ENCODE measurements at regions not wholly inside any gene's neighbourhood (a gene's known extent, or its start where the extent isn't known, plus 50 kb on each side); places are given as distances from the start of the nearest gene placed in this dataset.

- H2AK5ac ChIP-seq (ENCODE audit: low read depth, low read length), result no peak overlapping the region
- no peaks in the 10 kb centered on the region; a peak in 1 of 7 replicates for H3K4me1 ChIP-seq (replicated peaks in 1 of 4; ENCODE audit: control insufficient read depth in 3 of 4, insufficient read depth in 4 of 4, low read length in 3 of 4)
- H2AFZ ChIP-seq (ENCODE audit: low read length), result no peak overlapping the region
- DNase-seq (ENCODE audit: low read depth in 1 of 2, low spot score in 2 of 2), result no peak
- WGBS, 2 experiments (ENCODE audit: extremely low coverage in 1 of 2, insufficient coverage in 1 of 2, insufficient read length in 1 of 2, insufficient replicate concordance in 2 of 2, low coverage in 1 of 2, low lambda C conversion rate in 2 of 2, missing lambda C conversion rate in 1 of 2), result 95% methylated on average over 1 of the region's 1 CpG; no CpG with 5 or more reads in 1 of the 2 experiments
- no peaks in the 10 kb centered on the region for H3K79me2 ChIP-seq (ENCODE audit: control insufficient read depth in 1 of 2, insufficient read depth in 2 of 2, low read length in 2 of 2)
- no peak overlapping the region for H2BK20ac ChIP-seq (ENCODE audit: low read length)
- H3K18ac ChIP-seq (ENCODE audit: extremely low read depth, low read length), result no peak overlapping the region
- H3K4ac ChIP-seq (replicated peaks; ENCODE audit: insufficient read length, low read depth, low read length), result no peak overlapping the region
- H2BK12ac ChIP-seq (ENCODE audit: low read depth, low read length), result no peak overlapping the region
- no peak overlapping the region for H3K4me2 ChIP-seq (ENCODE audit: insufficient read depth in 1 of 2, low read depth in 2 of 2, low read length in 2 of 2)
- H2BK5ac ChIP-seq (ENCODE audit: low read depth, low read length), result no peak overlapping the region
- no peak overlapping the region for H3K9ac ChIP-seq (replicated peaks in 1 of 4; ENCODE audit: extremely low read depth in 1 of 4, low read depth in 3 of 4, low read length in 3 of 4)
- H4K5ac ChIP-seq (ENCODE audit: insufficient read length, low read depth, low read length), result no peak overlapping the region
- H4K20me1 ChIP-seq (replicated peaks in 1 of 2; ENCODE audit: control insufficient read depth in 1 of 2, insufficient read depth in 2 of 2, low read length in 2 of 2), result no peaks in the 10 kb centered on the region
- no peaks in the 10 kb centered on the region for H3K9me3 ChIP-seq (ENCODE audit: insufficient read depth in 2 of 2, low read depth in 1 of 2, low read length in 1 of 2)
- no peak overlapping the region for H3K4me3 ChIP-seq (ENCODE audit: extremely low read depth in 1 of 4, insufficient read depth in 2 of 4, low read depth in 3 of 4, low read length in 4 of 4)
- H3K36me3 ChIP-seq (ENCODE audit: control insufficient read depth in 2 of 4, insufficient read depth in 4 of 4, low read length in 3 of 4), result no peaks in the 10 kb centered on the region
- H3K14ac ChIP-seq (ENCODE audit: insufficient read length), result no peak overlapping the region
- H4K91ac ChIP-seq (replicated peaks; ENCODE audit: insufficient read length, low read length), result no peak overlapping the region
- H3K23me2 ChIP-seq (ENCODE audit: low read depth, low read length), result no peaks in the 10 kb centered on the region; the same call in 1 of the 2 replicates
- H4K8ac ChIP-seq (ENCODE audit: extremely low read depth, insufficient read depth, low read length), result no peak overlapping the region
- no peaks in the 10 kb centered on the region for H3K27me3 ChIP-seq (replicated peaks in 1 of 4; ENCODE audit: control insufficient read depth in 3 of 4, extremely low read depth in 1 of 4, insufficient read depth in 3 of 4, low read length in 3 of 4)
- no peak overlapping the region for H3K56ac ChIP-seq (replicated peaks; ENCODE audit: insufficient read length, low read depth, low read length)
- no peak overlapping the region for H2BK120ac ChIP-seq (replicated peaks; ENCODE audit: low read depth, low read length)
- ChIA-PET POLR2A (ENCODE audit: partially characterized antibody) (no interaction called here), CTCF (ENCODE audit: partially characterized antibody) (no interaction called here)
- H2BK15ac ChIP-seq (ENCODE audit: low read length), result no peak overlapping the region
- no peak overlapping the region for H3K27ac ChIP-seq (ENCODE audit: low read depth, low read length)
- no peak overlapping the region for H3K23ac ChIP-seq (ENCODE audit: insufficient read length)
- no peak for FAIRE-seq
- no peaks in the 10 kb centered on the region for H3K79me1 ChIP-seq (ENCODE audit: low read depth, low read length)
- TF ChIP-seq ATF3 (IDR thresholded peaks at IDR 0.05; ENCODE audit: insufficient read depth, low read depth, low read length), result no peak
- no peak for TF ChIP-seq TAF1 (IDR thresholded peaks at IDR 0.05; ENCODE audit: low read depth, low read length)
- no peak for TF ChIP-seq GTF2F1 (IDR thresholded peaks at IDR 0.05; ENCODE audit: borderline replicate concordance, low read depth, low read length)
- no peak for TF ChIP-seq RNF2 (IDR thresholded peaks at IDR 0.05; ENCODE audit: borderline replicate concordance, low read depth, low read length, missing control alignments, poor library complexity, severe bottlenecking)
- no peak for TF ChIP-seq SAP30 (IDR thresholded peaks at IDR 0.05; ENCODE audit: insufficient read depth, insufficient replicate concordance, low read length)
- no peak for TF ChIP-seq BCL11A (IDR thresholded peaks at IDR 0.05; ENCODE audit: low read depth in 2 of 2, low read length in 2 of 2)
- TF ChIP-seq, protein P1, sequence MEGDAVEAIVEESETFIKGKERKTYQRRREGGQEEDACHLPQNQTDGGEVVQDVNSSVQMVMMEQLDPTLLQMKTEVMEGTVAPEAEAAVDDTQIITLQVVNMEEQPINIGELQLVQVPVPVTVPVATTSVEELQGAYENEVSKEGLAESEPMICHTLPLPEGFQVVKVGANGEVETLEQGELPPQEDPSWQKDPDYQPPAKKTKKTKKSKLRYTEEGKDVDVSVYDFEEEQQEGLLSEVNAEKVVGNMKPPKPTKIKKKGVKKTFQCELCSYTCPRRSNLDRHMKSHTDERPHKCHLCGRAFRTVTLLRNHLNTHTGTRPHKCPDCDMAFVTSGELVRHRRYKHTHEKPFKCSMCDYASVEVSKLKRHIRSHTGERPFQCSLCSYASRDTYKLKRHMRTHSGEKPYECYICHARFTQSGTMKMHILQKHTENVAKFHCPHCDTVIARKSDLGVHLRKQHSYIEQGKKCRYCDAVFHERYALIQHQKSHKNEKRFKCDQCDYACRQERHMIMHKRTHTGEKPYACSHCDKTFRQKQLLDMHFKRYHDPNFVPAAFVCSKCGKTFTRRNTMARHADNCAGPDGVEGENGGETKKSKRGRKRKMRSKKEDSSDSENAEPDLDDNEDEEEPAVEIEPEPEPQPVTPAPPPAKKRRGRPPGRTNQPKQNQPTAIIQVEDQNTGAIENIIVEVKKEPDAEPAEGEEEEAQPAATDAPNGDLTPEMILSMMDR (IDR thresholded peaks at IDR 0.05; ENCODE audit: control extremely low read depth in 1 of 3, insufficient read depth in 1 of 3, low read depth in 1 of 3, low read length in 3 of 3), result no peak
- TF ChIP-seq EGR1 (IDR thresholded peaks at IDR 0.05; ENCODE audit: borderline replicate concordance, low read depth, low read length), result no peak
- TF ChIP-seq JUN (IDR thresholded peaks at IDR 0.05; ENCODE audit: low read depth, low read length), result no peak
- TF ChIP-seq FOSL1 (IDR thresholded peaks at IDR 0.05; ENCODE audit: insufficient read depth, low read depth, low read length), result no peak
- TF ChIP-seq SIRT6 (IDR thresholded peaks at IDR 0.05; ENCODE audit: low read length), result no peak
- TF ChIP-seq KDM5A (IDR thresholded peaks at IDR 0.05; ENCODE audit: low read length), result no peak
Measured at GRCh38 chr5:110106750-110107149, 417.0 kb downstream of the MAN2A1 start.
